GM12878 (cell line): ENCODE measurements at regions not wholly inside any gene's neighbourhood (a gene's known extent, or its start where the extent isn't known, plus 50 kb on each side); places are given as distances from the start of the nearest gene placed in this dataset.

ENCODE experiments used
- ATAC-seq: fragments of 200-7000 bp; cut with Tn5 transposase; 3 replicates; pipeline ENCODE4 v1.9.1; 2020; ENCODE audit warnings: mild to moderate bottlenecking, moderate library complexity
- BruUV-seq: library from RNA; stranded (reverse); fragments of 400-500 nt; replicated peaks from 2 replicates; lab custom pipeline; 2021; lab: Mats Ljungman, UMichigan
- CTCF ChIA-PET: fragments of 300-600 bp; sonication (Branson Sonifier 250); formaldehyde crosslinking; extraction: SDS; loops from one replicate; lab custom pipeline; 2021; ENCODE audit warnings: inconsistent platforms; lab: Yijun Ruan, JAX
- POLR2A ChIA-PET: fragments of 350-600 bp; formaldehyde crosslinking; extraction: SDS; loops from one replicate; lab custom pipeline; 2021; ENCODE audit warnings: inconsistent platforms; lab: Charles Lee
- RAD21 ChIA-PET: fragments of 300-600 bp; sonication (Branson Sonifier 250); formaldehyde crosslinking; loops from one replicate; lab custom pipeline; 2023; ENCODE audit warnings: antibody characterized with exemption; ENCODE audit not compliant: unreplicated experiment; lab: Charles Lee
- SMC1A ChIA-PET: fragments of 300-600 bp; sonication (Branson Sonifier 250); formaldehyde crosslinking; loops from one replicate; lab custom pipeline; 2023; ENCODE audit not compliant: unreplicated experiment, uncharacterized antibody; lab: Charles Lee
- DNase-seq: peaks from one replicate; pipeline ENCODE4 v3.0.0-alpha.2; 2011; ENCODE audit warnings: low read depth, low spot score
- FAIRE-seq: peaks from 3 replicates; lab custom pipeline; 2011; peaks lifted over from hg19 to GRCh38; lab: Jason Lieb, UNC
- H2AFZ ChIP-seq: 2 replicates; pipeline ENCODE4 v1.6.0; 2011; ENCODE audit warnings: low read depth, low read length, control low read depth; ENCODE audit not compliant: control insufficient read depth
- H3K27ac ChIP-seq: 2 replicates; pipeline ENCODE4 v1.5.1; 2011; ENCODE audit warnings: control low read depth; ENCODE audit not compliant: control insufficient read depth, insufficient read depth
- H3K27me3 ChIP-seq, 2 experiments: replicated peaks in 1 of 2; 2 replicates each; pipeline versions ENCODE4 v1.6.0 to v1.6.1; 2011; ENCODE audit warnings: low read length in 1 of 2; ENCODE audit not compliant: control insufficient read depth in 2 of 2, insufficient read depth in 2 of 2
- H3K36me3 ChIP-seq, 2 experiments: 2 replicates each; pipeline ENCODE4 v1.5.1; 2011; ENCODE audit warnings: low read length in 1 of 2; ENCODE audit not compliant: control insufficient read depth in 2 of 2, insufficient read depth in 2 of 2
- H3K4me1 ChIP-seq: 2 replicates; pipeline ENCODE4 v1.6.1; 2011; ENCODE audit warnings: mild to moderate bottlenecking, low read length, moderate library complexity, mixed read lengths; ENCODE audit not compliant: control insufficient read depth, insufficient read depth
- H3K4me2 ChIP-seq: 2 replicates; pipeline ENCODE4 v1.6.0; 2011; ENCODE audit warnings: control low read depth; ENCODE audit not compliant: control insufficient read depth, insufficient read depth
- H3K4me3 ChIP-seq: fragments of 200-600 bp; sonication (generic); 2 replicates; pipeline ENCODE4 v1.5.1; 2016
- H3K79me2 ChIP-seq: 2 replicates; pipeline ENCODE4 v1.6.0; 2011; ENCODE audit warnings: low read length; ENCODE audit not compliant: control insufficient read depth, insufficient read depth
- H3K9ac ChIP-seq: 2 replicates; pipeline ENCODE4 v1.8.0; 2011; ENCODE audit warnings: low read length, control low read depth, mixed read lengths; ENCODE audit not compliant: control insufficient read depth, insufficient read depth
- H3K9me3 ChIP-seq: replicated peaks from 3 replicates; pipeline ENCODE4 v1.5.1; 2011; ENCODE audit warnings: mild to moderate bottlenecking, low read length; ENCODE audit not compliant: control insufficient read depth, insufficient read depth
- H4K20me1 ChIP-seq: 2 replicates; pipeline ENCODE4 v1.6.0; 2011; ENCODE audit not compliant: control insufficient read depth, insufficient read depth
- CHD1 ChIP-seq: IDR thresholded peaks from 2 replicates; pipeline ENCODE4 v1.6.1; 2012; ENCODE audit warnings: low read depth, low read length, improper control_type of control experiment
- CHD4 ChIP-seq: fragments of 200-600 bp; sonication (generic); IDR thresholded peaks from 2 replicates; pipeline ENCODE4 v1.6.1; 2016; ENCODE audit warnings: mild to moderate bottlenecking
- GATAD2B ChIP-seq: fragments of 450-650 bp; conservative IDR thresholded peaks from 2 replicates; pipeline ENCODE4 v1.6.1; 2017; ENCODE audit warnings: low read depth, mild to moderate bottlenecking, moderate library complexity
- HCFC1 ChIP-seq: fragments of 150-350 bp; IDR thresholded peaks from 2 replicates; pipeline ENCODE4 v1.6.1; 2014; ENCODE audit warnings: low read length
- NFYA ChIP-seq: IDR thresholded peaks from 2 replicates; pipeline ENCODE4 v1.6.1; 2011; ENCODE audit warnings: low read depth, mild to moderate bottlenecking, low read length, improper control_type of control experiment, borderline replicate concordance
- PAX8 ChIP-seq: fragments of 450-650 bp; IDR thresholded peaks from 2 replicates; pipeline ENCODE4 v1.6.1; 2017; ENCODE audit warnings: mild to moderate bottlenecking, moderate library complexity
- POLR2AphosphoS2 ChIP-seq: IDR thresholded peaks from 2 replicates; pipeline ENCODE4 v1.6.1; 2011; ENCODE audit warnings: low read depth, mild to moderate bottlenecking, low read length, improper control_type of control experiment, moderate library complexity
- SKIL ChIP-seq: fragments of 450-650 bp; IDR thresholded peaks from 2 replicates; pipeline ENCODE4 v1.6.1; 2017; ENCODE audit warnings: mild to moderate bottlenecking, low read depth, inconsistent platforms; ENCODE audit not compliant: poor library complexity, severe bottlenecking
- WGBS: methylation state at CpG from one replicate; pipeline ENCODE4 v1.1.6; 2016; ENCODE audit warnings: low lambda C conversion rate; ENCODE audit not compliant: insufficient replicate concordance, insufficient coverage; ENCODE audit errors: missing lambda C conversion rate; 5-methylcytosine and 5-hydroxymethylcytosine counted together
- in situ Hi-C: fragments of 300-500 bp; cut with MboI; formaldehyde crosslinking; loops from 9 replicates; pipeline ENCODE4 v1.14.3; 2018; ENCODE audit warnings: mixed read lengths
- intact Hi-C: fragments of 100-400 bp; cut with micrococcal nuclease; formaldehyde crosslinking; loops from one replicate; pipeline ENCODE4 v1.14.2; 2022; ENCODE audit not compliant: unreplicated experiment

DNA sequence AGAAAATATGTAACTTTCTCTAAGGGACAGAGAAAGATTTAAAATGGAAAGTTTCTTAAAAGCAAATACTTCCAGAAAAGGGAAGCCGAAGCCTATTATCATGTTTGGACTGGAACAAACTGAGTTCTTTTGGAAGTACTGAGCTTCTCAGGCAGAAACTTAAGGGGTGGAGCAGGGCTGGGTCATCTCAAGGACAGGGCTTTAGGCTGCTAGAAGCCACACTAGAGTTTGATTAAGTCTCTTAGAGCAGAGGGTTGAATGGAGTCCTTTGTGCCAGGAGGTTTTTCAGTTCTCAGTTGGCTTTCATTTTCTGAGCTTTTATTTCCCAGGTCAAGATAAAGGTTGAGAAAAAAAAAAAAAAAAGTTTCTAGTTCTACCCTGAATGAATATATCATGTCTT is 432.7 kb downstream of the SLITRK5 start:
- WGBS, result 77% methylated on average over 1 of the region's 1 CpG
- FAIRE-seq, result no peak
- no peaks in the 10 kb centered on the region for H3K9me3 ChIP-seq
- no peaks in the 10 kb centered on the region for H3K36me3 ChIP-seq
- no peak overlapping the region for H3K9ac ChIP-seq
- H3K4me1 ChIP-seq, result no peaks in the 10 kb centered on the region
- TF ChIP-seq POLR2AphosphoS2 (no peak), CHD4 (no peak), CHD1 (no peak), SKIL (no peak), GATAD2B (no peak), HCFC1 (no peak), NFYA (no peak), PAX8 (no peak)
- BruUV-seq, result no TSS peak
- ChIA-PET POLR2A (no interaction called here), SMC1A (interaction anchor here (1.3 kb wide), 1 partner anchor 15 kb away, joined by 3 read pairs; no protein-coding TSS in a partner anchor), CTCF (interaction anchor here (0.7 to 1.5 kb wide), 3 partner anchors 10 to 35 kb away, joined by 3 read pairs; no protein-coding TSS in a partner anchor), RAD21 (interaction anchor here (1.1 kb wide), 1 partner anchor 39 kb away, joined by 3 read pairs; no protein-coding TSS in a partner anchor)
- in situ Hi-C loops (no loop called here), intact Hi-C loops (no loop called here)
- peak; percentile 19; the same call in 1 of the 3 replicates for ATAC-seq
- H3K79me2 ChIP-seq, result no peaks in the 10 kb centered on the region
- no peak overlapping the region for H3K4me3 ChIP-seq
- no peak overlapping the region for H2AFZ ChIP-seq
- H3K27me3 ChIP-seq, result no peaks in the 10 kb centered on the region
- no peak for DNase-seq
- H4K20me1 ChIP-seq, result no peaks in the 10 kb centered on the region
- H3K27ac ChIP-seq, result no peak overlapping the region
- H3K4me2 ChIP-seq, result no peak overlapping the region
